SJCRH30 (cell line): ENCODE measurements at regions not wholly inside any gene's neighbourhood (a gene's known extent, or its start where the extent isn't known, plus 50 kb on each side); places are given as distances from the start of the nearest gene placed in this dataset.
A peak's percentile ranks its signal among the peaks of the same experiment; 100 is the strongest.
"Not testable (repeated sequence)": the region's sequence is repeated elsewhere in the genome, so short reads cannot be mapped to it uniquely, and the experiment has no call there.

Source experiments
- DNase-seq, 2 experiments: peaks; one replicate each; pipeline ENCODE4 v3.0.0-alpha.2; 2015 to 2020
- H3K27ac ChIP-seq: fragments of 250-450 bp; sonication (Bioruptor Pico); 2 replicates; pipeline ENCODE4 v1.5.1; 2020; ENCODE audit warnings: mild to moderate bottlenecking, moderate library complexity
- H3K27me3 ChIP-seq: fragments of 250-450 bp; sonication (Bioruptor Pico); 2 replicates; pipeline ENCODE4 v1.5.1; 2020; ENCODE audit warnings: mild to moderate bottlenecking, moderate library complexity
- H3K36me3 ChIP-seq: fragments of 250-450 bp; sonication (Bioruptor Pico); 2 replicates; pipeline ENCODE4 v1.5.1; 2020; ENCODE audit warnings: mild to moderate bottlenecking, moderate library complexity
- H3K4me1 ChIP-seq: fragments of 250-450 bp; sonication (Bioruptor Pico); 2 replicates; pipeline ENCODE4 v1.5.1; 2020; ENCODE audit warnings: mild to moderate bottlenecking, moderate library complexity
- H3K4me3 ChIP-seq: fragments of 250-450 bp; sonication (Bioruptor Pico); 2 replicates; pipeline ENCODE4 v1.5.1; 2020; ENCODE audit warnings: mild to moderate bottlenecking, moderate library complexity
- H3K9me3 ChIP-seq: fragments of 250-450 bp; sonication (Bioruptor Pico); replicated peaks from 2 replicates; pipeline ENCODE4 v1.5.1; 2020; ENCODE audit warnings: mild to moderate bottlenecking, moderate library complexity

DNA sequence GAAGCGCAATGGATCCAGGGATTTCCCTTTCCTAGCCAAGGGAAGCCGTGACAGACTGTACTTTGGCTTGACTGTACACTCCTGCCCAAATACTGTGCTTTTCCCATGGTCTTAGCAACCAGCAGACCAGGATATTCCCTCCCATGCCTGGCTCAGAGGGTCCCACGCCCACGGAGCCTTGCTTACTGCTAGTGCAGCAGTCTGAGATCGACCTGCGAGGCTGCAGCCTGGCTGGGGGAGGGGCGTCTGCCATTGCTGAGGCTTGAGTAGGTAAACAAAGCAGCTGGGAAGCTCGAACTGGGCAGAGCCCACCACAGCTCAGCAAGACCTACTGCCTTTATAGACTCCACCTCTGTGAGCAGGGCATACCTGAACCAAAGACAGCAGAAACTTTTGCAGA is 155.4 kb downstream of the JRKL start:
- not testable (repeated sequence) for H3K36me3 ChIP-seq, H3K27ac ChIP-seq, H3K9me3 ChIP-seq, H3K27me3 ChIP-seq, H3K4me3 ChIP-seq, H3K4me1 ChIP-seq
- DNase-seq, result peak in 1 of 2 experiments; percentile 2

DNA sequence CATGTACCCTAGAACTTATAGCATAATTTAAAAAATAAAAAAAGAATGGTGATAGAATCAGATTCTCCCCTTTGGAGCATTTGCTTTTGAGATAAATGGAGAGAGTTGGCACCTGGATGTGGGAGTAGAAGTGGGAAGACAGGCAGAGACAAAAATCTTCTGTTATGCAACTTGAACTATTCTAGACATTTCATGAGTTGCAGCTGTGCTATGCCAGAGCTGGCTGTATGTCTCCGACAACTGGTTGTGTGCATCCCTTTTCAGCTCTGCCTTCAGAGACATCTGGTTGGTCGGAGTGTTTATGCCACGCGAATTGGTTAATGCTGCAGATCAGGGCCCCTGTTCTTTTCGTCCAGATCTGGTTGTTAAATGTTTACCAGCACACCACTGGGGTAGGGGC is 161.3 kb downstream of the JRKL start:
- DNase-seq, result peak; percentile 4
- no peaks in the 10 kb centered on the region for H3K9me3 ChIP-seq
- H3K27me3 ChIP-seq, result no peaks in the 10 kb centered on the region
- no peaks in the 10 kb centered on the region for H3K36me3 ChIP-seq
- no peak overlapping the region for H3K4me3 ChIP-seq
- no peak overlapping the region for H3K27ac ChIP-seq
- no peaks in the 10 kb centered on the region for H3K4me1 ChIP-seq

DNA sequence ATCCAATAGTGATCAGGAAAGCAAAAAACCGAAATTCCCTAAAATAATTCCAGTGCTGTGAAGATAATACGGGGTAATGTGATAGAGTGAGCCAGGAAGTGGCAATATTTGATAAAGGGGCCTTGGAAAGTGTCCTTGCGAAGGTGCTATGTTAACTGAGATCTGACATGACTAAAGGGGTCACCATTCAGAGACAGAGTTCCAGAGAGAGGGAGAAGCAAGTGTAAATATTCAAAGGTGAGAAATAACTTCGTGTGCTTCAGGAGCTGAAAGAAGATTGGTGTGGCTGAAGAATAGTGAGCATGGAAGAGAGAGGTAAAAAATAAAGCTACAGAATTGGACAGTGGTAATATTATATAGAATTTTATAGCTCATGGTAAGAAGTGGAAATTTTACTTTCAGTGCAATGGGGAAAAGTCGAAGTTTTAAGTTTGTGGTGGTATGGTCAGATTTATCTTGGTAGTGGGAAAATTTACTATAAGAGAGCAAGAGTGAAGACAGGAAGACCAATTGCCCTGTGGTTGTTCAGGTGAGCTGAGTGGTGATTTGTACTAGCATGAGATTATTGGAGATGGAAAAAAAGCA is 164.5 kb downstream of the JRKL start:
- Histone ChIP-seq H3K27ac (no peak overlapping the region), H3K4me1 (no peaks in the 10 kb centered on the region), H3K36me3 (no peaks in the 10 kb centered on the region), H3K27me3 (no peaks in the 10 kb centered on the region), H3K9me3 (no peaks in the 10 kb centered on the region), H3K4me3 (no peak overlapping the region)
- no peak for DNase-seq

DNA sequence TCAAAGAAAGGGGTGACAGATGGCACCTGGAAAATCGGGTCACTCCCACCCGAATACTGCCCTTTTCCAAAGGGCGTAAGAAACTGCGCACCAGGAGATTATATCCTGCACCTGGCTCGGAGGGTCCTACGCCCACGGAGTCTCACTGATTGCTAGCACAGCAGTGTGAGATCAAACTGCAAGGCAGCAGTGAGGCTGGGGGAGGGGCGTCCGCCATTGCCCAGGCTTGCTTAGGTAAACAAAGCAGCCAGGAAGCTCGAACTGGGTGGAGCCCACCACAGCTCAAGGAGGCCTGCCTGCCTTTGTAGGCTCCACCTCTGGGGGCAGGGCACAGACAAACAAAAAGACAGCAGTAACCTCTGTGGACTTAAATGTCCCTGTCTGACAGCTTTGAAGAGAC is 166.0 kb downstream of the JRKL start:
- not testable (repeated sequence) for H3K4me1 ChIP-seq, H3K36me3 ChIP-seq, H3K4me3 ChIP-seq, DNase-seq, H3K27ac ChIP-seq, H3K27me3 ChIP-seq, H3K9me3 ChIP-seq

DNA sequence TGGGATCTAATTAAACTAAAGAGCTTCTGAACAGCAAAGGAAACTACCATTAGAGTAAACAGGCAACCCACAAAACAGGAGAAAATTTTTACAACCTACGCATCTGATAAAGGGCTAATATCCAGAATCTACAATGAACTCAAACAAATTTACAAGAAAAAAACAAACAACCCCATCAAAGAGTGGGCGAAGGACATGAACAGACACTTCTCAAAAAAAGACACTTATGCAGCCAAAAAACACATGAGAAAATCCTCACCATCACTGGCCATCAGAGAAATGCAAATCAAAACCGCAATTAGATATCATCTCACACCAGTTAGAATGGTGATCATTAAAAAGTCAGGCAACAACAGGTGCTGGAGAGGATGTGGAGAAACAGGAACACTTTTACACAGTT is 170.9 kb downstream of the JRKL start:
- H3K4me1 ChIP-seq, H3K36me3 ChIP-seq, H3K27ac ChIP-seq, H3K27me3 ChIP-seq, DNase-seq, H3K4me3 ChIP-seq, H3K9me3 ChIP-seq: not testable (repeated sequence)

DNA sequence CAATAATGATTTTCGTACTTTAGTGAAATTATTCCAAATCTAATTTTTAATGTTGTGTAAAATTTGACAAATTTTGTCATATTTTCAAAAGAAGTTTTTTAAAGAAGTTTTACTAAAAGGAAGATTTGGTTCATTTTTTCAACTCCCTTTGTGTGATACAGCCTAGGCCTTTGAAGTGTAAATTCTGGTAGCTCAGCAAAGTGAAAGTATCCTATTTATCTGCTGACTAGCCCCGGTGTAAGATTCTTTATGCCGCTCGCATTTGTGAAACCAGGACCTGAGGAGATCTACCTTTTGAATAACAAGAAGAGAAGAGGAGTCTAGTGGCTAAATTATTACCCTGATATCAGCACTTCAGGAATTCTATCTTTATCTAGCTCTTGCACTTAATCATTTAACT is 177.4 kb downstream of the JRKL start:
- Histone ChIP-seq H3K4me3 (no peak overlapping the region), H3K27me3 (no peaks in the 10 kb centered on the region), H3K4me1 (no peaks in the 10 kb centered on the region), H3K36me3 (no peaks in the 10 kb centered on the region), H3K9me3 (no peaks in the 10 kb centered on the region), H3K27ac (no peak overlapping the region)
- no peak for DNase-seq

DNA sequence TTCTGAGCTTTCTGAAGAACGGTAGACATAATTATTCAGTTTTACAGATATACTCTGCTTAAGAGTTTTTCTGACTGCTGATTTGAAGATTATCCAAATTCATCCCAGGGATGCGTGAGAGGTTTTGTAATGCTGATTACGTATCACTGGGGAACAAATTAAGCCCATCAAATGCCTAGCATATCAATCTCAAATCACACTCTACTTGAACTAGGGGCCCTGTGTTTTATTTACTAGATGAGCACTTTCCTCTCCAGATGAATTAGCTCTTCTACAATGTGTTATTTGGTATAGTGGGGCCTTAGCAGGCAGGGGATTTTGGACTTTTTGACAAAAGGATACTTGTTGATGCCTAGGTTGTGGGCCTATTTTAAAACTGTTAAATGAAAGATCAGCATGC is 177.9 kb downstream of the JRKL start:
- Histone ChIP-seq H3K27me3 (no peaks in the 10 kb centered on the region), H3K4me1 (no peaks in the 10 kb centered on the region), H3K27ac (no peak overlapping the region), H3K36me3 (no peaks in the 10 kb centered on the region), H3K4me3 (no peak overlapping the region), H3K9me3 (no peaks in the 10 kb centered on the region)
- no peak for DNase-seq

DNA sequence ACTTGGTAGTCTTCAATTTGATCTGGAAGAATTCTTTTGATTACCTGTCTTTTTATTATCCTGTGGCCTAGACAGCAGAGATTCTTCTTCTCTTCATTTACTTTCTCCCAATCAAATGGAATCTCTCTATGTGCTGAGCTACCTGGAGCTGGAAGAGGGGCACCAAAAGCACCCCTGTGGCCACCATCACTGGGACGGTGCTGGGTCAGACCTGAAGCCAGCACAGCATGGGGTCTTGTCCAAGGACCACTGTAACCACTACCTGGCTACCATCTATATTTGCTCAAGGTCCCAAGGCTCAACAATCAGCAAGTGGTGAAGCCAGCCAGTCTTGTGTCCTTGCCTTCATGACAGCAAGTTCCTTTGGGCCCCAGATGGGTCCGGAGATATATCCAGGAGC is 186.6 kb downstream of the JRKL start:
- Histone ChIP-seq H3K9me3 (no peaks in the 10 kb centered on the region), H3K36me3 (no peaks in the 10 kb centered on the region), H3K4me1 (no peaks in the 10 kb centered on the region), H3K27ac (no peak overlapping the region), H3K4me3 (no peak overlapping the region), H3K27me3 (no peaks in the 10 kb centered on the region)
- DNase-seq, result no peak

DNA sequence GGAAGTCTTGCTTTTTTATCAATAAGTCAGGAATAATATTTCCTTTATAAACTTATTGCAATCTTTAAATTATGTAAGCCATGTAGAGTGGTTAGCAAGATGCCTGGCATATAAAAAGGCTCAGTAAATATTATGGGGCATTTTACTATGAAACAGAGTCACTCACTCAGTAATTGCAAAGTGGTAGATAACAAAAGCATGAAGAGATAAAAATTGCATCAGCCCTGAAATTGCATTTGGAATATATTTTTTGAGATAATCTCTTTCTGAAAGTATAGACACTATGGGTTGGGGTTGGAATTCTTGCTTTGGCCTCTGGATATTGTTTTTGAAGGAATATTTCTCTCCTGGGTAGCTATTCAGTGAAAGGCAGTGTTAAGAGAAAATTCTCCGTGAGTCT is 188.6 kb downstream of the JRKL start:
- no peaks in the 10 kb centered on the region for H3K27me3 ChIP-seq
- no peak overlapping the region for H3K27ac ChIP-seq
- no peaks in the 10 kb centered on the region for H3K36me3 ChIP-seq

DNA sequence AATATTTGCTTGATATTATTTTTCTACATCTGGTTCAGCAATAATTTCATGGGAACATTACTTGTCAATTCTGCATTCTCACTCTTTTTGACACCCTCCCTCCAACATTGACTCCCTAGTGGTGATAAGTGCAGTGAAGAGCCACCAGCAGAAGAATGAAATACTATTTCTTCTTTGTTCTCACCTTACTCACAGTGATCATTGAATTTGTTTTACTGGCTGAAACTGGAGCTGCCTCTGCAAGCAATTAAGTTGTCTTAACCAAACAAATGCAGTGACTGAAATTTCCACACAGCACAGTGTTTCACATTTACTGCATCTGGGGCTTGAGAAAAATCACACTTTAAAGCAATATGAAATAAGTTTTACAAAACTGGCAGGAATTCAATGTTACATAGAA is 189.8 kb downstream of the JRKL start:
- no peaks in the 10 kb centered on the region for H3K27me3 ChIP-seq
- no peak overlapping the region for H3K27ac ChIP-seq
- H3K4me1 ChIP-seq, result no peaks in the 10 kb centered on the region
- no peaks in the 10 kb centered on the region for H3K36me3 ChIP-seq
- H3K9me3 ChIP-seq, result no peaks in the 10 kb centered on the region
- no peak overlapping the region for H3K4me3 ChIP-seq
- DNase-seq, result no peak

More for the DNA sequence above, 188.6 kb downstream of the JRKL start:
- H3K9me3 ChIP-seq, result no peaks in the 10 kb centered on the region
- H3K4me3 ChIP-seq, result no peak overlapping the region
- H3K4me1 ChIP-seq, result no peaks in the 10 kb centered on the region
- no peak for DNase-seq

DNA sequence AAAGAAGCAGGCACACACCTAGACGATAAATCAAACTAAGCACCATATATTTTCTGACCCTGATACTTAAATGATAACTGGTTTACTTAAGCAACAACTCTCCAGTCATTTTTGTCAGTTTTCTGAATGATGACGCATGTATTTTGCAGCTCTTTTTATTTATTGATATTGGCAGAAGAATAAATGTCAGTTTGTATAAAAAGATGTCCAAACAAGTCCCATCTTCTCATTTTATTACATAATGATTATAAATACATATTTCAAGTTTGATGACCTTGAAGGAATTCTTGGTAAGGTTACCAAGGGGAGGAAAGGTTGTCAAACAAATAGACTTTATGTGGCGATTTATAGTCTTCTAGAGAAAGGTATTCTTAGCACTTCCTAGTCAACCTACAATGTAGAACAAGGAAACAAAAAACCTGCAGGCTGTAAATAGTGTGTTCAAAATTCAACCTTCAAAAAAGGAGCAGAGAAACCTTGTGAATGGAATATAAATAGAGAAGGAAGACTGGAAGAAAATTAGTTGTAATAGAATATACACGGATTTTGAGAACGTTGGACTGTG is 190.7 kb downstream of the JRKL start:
- no peaks in the 10 kb centered on the region for H3K36me3 ChIP-seq
- H3K27me3 ChIP-seq, result no peaks in the 10 kb centered on the region
- H3K4me1 ChIP-seq, result peaks cover under 1% of the 10 kb centered on the region; the same call in 1 of the 2 replicates
- no peak for DNase-seq
- no peak overlapping the region for H3K27ac ChIP-seq
- no peak overlapping the region for H3K4me3 ChIP-seq
- no peaks in the 10 kb centered on the region for H3K9me3 ChIP-seq

DNA sequence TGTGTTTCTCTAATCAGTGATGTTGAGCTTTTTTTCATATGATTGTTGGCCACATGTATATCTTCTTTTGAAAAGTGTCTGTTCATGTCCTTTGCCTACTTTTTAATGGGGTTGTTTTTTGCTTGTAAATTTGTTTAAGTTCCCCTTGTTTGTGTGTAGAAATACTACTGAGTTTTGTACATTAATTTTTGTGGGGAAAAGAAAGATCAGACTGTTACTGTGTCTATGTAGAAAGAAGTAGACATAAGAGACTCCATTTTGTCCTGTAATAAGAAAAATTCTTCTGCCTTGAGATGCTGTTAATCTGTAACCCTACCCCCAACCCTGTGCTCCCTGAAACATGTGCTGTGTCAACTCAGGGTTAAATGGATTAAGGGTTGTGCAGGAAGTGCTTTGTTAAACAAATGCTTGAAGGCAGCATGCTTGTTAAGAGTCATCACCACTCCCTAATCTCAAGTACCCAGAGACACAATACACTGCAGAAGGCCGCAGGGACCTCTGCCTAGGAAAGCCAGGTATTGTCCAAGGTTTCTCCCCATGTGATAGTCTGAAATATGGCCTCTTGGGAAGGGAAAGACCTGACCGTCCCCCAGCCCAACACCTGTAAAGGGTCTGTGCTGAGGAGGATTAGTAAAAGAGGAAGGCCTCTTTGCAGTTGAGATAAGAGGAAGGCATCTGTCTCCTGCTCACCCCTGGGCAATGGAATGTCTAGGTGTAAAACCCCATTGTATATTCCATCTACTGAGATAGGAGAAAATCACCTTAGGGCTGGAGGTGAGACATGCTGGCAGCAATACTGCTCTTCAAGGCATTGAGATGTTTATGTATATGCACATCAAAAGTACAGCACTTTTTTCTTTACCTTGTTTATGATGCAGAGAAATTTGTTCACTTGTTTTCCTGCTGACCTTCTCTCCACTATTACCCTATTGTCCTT is 196.4 kb downstream of the JRKL start:
- peak; percentile 7 for DNase-seq
- not testable (repeated sequence) for H3K4me3 ChIP-seq, H3K4me1 ChIP-seq

DNA sequence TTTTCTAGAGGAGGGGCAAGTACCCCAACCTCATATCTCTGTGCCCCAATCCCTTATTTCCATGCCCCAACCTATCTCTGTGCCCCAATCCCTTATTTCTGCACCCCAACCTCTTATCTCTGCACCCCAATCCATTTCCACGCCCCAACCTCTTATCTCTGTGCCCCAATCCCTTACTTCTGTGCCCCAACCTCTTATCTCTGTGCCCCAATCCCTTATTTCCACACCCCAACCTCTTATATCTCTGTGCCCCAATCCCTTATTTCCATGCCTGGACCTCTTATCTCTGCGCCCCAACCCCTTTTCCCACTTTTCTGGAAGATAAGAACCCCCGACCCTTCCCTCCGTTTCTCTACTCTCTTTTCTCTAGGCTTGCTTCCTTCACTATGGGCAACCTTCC is 199.0 kb downstream of the JRKL start:
- not testable (repeated sequence) for H3K36me3 ChIP-seq, H3K4me3 ChIP-seq, H3K4me1 ChIP-seq

More for the DNA sequence above, 196.4 kb downstream of the JRKL start:
- not testable (repeated sequence) for H3K9me3 ChIP-seq, H3K27ac ChIP-seq, H3K36me3 ChIP-seq, H3K27me3 ChIP-seq

DNA sequence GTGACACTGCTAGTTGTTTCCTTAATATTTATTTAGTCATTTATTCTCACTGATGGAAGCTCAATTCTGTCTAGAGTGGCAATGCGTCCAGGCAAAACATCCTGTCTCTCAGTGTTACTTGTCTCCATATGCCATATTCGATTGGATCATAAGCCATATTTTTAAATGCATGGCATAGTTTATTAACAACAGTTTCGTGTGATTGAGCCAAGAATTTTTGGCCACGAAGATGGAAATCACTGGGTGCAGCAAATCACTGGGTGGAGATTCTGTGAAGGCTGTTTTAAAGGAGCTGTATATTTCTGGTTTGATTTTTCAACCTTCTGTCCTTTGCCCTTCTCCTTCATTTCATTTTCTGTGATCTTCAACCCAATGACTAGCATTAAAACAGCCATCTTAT is 205.2 kb downstream of the JRKL start:
- H3K4me1 ChIP-seq, result no peaks in the 10 kb centered on the region
- H3K27me3 ChIP-seq, result no peaks in the 10 kb centered on the region
- H3K4me3 ChIP-seq, result no peak overlapping the region
- H3K36me3 ChIP-seq, result no peaks in the 10 kb centered on the region
- no peaks in the 10 kb centered on the region for H3K9me3 ChIP-seq
- H3K27ac ChIP-seq, result no peak overlapping the region
- DNase-seq, result no peak

More for the DNA sequence above, 199.0 kb downstream of the JRKL start:
- not testable (repeated sequence) for H3K27ac ChIP-seq, H3K9me3 ChIP-seq, DNase-seq, H3K27me3 ChIP-seq

DNA sequence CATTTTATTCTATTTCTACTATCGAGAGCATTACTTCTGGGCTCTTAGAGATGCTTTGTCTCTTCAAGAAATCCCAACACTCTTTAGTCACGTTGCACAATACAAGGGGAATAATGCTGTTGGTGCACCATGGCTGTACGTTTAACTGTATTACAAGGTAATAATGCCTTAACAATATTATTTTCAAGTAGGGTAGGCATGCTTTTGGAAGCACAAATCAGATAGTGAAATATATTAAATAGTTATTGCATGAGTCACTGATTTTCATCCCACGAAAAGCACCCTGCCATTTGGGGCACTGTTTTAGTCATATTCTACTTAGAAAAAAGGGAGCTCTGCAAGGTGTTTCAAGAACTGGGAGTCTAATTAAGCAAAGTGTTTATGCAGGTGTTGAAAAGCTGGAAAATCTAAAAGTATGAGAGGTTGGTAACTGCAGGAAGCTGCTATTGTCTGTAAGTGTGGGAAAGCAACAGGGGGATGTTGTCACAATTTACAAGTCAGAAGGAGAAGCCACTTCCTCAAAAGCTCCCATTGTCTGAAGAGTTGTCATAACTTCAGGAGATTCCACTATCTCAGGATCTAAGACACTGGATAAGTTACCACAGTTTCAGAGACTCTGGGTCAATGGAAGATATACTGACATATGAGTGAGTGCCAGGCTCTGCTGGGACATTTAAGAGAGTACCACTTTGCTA is 218.2 kb downstream of the JRKL start:
- DNase-seq, result no peak
- Histone ChIP-seq H3K27me3 (no peaks in the 10 kb centered on the region), H3K4me1 (peaks cover 3% of the 10 kb centered on the region; the same call in 1 of the 2 replicates), H3K9me3 (no peaks in the 10 kb centered on the region), H3K4me3 (no peak overlapping the region), H3K27ac (no peak overlapping the region), H3K36me3 (no peaks in the 10 kb centered on the region)
